T-helper 1 cell treated with Interleukin-12 subunit alpha and Interleukin-12 subunit beta and Interleukin-4 antibody, amounts not matched to agents 30 ng/mL and 1 ng/mL, for 36 hours (primary cell): ENCODE measurements at regions not wholly inside any gene's neighbourhood (a gene's known extent, or its start where the extent isn't known, plus 50 kb on each side); places are given as distances from the start of the nearest gene placed in this dataset.
"Not testable (repeated sequence)": the region's sequence is repeated elsewhere in the genome, so short reads cannot be mapped to it uniquely, and the experiment has no call there.

ENCODE experiments used
- intact Hi-C: fragments of 100-400 bp; cut with micrococcal nuclease; formaldehyde crosslinking; loops from one replicate; pipeline ENCODE4 v1.15.1; 2024

DNA sequence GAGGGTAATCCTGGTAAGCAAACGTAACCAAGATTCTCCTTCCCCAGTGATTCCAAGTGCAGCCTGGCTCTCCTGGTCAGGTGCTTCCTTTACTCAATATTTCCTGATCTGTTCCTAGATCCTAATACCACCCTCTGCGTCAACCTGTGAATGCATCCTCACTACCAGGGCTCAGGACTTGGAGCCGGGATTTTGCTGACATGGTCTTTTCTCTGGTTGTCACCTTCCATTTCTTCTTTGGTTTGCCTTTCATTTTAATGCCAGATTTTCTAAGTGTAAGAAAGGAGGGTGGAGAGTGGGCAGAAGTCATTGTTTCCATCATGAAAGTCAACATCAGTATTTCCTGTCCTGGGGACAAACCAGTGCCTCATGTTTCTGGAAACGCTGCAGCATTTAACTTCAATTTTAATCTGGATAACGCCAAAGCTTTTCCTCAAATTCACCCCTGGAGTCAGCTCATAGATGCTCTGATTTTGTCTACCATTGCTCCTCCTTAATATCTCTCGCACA, 210.4 kb upstream of the ZNF32 start:
- intact Hi-C loops = no loop called here

DNA sequence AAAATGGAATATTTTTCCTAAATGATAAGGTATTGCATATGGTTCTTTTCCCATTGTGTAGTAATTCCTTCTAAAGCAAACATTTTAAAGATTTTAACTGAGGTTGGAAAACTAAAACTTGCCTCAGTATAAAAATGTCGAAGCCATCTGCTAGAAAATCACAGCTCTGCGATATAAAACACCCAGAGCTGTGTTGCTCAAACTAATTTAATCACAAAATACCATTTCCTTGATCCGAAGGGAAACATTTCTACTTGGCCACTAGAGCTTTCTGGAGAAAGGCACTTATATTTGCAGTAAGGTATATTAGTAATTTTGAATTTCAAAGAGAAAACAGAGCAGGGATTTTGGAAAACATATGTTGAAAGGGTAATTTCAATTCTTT, 209.2 kb upstream of the ZNF32 start:
- intact Hi-C loops = no loop called here

DNA sequence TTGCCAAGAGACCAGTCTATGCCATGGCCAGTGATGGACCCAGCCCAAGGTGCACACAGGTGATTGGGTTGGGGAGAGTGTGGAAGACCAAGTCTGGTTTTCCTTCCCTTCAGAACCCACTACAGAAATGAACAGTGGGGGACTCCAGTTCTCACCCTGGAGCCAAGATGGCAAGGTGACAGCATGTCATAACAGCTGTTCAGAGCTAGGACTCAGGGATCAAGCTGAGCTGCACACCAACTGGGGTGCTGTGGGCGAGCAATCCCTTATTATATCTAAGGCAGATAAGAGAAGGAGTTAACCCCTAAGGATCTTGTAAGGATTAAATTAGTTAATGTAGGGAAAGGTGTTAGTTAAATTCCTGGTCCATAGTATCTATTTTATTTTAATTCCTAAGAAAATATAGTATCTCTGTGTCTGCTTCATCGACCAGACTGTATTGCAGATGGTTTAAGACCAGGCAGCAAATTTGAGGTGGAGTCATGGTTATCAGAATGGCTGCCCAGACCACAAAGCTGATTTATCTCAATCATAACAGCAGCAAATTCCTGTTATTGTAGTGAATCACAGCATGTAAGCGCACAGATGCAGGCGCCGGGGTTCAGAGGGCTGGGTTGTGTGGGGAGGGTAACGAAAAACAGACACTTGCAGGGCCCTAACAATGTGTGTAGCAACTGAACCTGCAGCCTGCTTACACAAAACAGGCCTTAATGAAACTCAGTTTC, 208.7 kb upstream of the ZNF32 start:
- intact Hi-C loops = no loop called here

DNA sequence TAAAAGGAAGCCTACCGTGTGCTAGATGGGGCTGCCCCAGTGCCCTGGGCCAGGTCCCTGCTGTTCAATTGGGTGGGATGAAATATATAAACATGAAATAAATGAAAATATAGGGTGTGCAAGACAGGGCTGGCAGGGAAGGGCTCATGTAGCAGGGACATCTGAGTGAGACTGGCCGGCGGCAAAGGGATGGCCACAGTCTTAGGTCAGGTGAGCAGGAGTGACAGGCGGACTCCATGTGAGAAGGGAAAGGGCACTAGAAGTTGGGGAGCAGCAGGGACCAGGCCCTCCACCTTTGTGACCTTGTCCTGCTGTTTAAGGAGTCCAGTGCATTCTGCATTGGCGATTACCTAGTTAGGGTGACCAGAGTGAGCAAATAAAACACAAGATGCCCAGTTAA, 207.6 kb upstream of the ZNF32 start:
- intact Hi-C loops = no loop called here

DNA sequence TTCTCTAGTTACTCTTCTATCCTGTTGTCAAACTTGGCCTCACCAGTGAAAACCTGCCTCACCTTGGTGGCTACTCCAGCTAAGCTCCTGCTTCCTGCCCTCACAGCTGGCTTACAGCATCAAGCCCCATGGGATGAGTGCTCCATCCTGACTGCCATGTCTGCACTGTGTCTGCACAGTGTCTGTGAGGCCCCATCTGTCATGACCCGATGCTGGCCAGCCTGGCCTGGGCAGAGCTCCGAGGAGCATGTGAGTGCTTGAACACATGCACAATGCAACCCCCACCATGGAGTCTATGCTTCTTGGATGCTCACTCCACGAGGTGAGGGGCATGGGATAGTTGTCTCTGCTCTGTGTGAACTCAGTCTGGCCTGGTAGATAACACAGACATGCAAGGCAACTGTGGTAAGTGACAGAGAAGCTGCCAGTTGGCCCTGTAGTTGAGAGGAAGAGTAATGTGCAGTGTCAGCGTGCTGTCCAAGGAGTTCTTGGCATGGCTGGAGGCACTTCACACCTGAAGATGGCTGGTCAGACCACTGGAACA, 207.1 kb upstream of the ZNF32 start:
- intact Hi-C loops = no loop called here

DNA sequence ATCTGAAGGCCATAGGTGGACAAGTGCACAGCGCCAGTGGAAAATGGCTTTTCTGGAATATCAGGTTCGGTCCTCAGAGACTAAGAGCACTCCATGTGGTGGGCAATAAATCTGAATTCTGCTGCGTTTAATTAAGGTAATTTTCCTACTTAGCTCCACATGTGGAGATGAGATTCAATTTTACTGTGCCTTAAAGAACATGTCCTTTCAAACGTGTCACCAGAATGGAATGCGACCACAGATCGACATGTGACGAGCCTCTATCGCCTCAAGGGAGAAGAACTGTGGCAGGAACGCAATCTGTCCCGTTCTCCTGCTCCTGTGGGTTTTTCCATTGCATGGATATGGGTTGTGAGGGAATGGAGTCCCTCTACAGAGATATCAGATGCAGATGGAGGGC, 205.3 kb upstream of the ZNF32 start:
- intact Hi-C loops = no loop called here

DNA sequence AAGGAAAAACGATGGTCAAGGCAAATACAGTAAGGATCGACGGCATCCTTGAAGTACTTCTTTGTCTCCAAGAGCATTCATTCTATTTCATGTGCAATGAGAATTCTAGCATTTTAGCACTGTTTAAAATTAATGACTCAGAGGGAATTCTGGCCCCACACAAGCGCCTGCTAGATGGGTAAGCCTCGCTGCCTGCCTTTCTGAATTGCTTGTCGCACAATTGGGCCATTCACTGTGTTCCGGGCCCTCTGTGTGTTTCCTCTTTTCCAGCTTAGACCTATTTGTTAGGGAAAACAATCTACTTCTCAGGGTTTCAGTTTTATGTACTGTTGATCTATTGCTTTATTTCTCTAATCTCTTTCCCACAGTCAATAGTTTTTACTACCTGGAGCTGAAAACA, 204.7 kb upstream of the ZNF32 start:
- intact Hi-C loops = no loop called here

DNA sequence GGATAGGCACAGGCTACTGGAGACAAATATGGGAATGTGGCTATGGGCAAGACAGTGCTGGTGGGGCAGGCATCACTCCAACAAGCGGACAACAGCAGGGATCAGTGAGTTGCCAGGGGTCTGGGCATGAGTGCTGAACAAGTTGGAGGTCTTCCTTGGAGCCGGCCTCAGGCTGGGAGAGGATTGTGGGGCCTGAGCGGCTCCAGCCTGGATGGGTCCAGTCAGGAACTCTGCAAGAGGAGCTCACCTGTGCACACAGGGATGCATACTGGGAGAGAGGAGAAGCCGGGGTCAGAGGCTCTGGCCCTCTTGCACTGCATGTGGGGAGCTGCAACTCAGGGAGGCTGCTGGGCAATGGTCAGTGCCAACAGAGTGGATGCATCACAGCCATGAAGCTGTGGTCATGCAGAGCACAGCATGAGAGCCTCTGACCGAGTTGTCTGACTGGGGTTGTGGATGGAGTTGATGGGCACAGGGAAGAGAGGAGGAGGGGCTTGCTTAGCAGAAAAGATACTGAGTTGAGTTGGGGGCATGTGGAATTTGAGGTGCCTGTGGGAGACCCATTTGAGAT, 204.0 kb upstream of the ZNF32 start:
- intact Hi-C loops = no loop called here

DNA sequence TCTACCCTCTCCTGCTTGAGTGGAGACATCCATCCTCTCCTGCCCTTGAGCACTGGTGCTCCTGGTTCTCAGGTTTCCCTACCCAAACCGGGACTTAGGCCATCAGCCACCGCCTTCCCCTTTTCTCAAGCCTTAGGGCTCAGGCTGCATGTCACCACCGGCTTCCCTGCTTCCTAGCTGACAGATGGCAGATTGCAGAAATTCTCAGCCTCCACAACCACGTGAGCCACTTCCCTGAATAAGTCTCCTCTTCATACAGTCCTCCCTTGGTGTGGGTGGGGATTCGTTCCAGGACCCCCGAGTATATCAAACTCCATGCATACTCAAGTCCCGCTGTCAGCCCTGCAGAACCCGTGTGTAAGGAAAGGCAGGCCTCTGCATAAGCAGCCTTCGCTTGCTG, 203.5 kb upstream of the ZNF32 start:
- intact Hi-C loops = no loop called here

DNA sequence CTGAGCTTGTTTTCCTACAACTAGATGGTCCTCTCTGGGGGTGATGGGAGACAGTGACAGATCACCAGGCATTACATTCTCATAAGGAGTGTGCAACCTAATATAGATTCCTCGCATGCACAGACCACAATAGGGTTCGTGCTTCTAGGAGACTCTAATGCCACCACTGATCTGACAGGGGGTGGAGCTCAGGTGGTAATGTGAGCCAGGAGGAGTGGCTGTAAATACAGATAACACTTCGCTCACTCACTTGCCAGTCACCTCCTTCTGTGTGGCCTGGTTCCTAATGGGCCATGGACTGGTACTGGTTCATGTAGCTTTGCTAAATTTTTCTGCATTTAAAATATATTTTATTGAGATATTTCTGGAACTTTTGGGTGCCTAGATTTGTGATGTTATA, 202.3 kb upstream of the ZNF32 start:
- intact Hi-C loops = no loop called here

DNA sequence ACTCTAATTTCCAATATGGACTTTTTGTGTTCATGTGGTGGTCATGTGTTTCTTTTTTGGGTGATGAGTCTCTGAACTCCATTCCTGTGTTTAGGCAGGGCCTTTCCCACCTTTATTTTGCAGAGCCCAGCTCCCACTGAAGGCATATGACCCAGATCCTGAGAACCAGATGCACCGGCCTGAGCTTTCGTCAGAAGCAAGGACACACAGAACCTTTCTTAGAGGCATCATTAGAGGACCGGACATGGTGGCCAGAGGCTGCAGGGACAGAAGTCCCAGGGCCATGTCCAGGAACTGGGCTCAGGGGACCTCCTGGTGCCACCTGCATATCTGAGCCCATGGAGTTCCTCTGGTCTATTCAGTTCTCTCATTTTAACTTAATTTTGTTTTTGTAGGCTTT, 200.9 kb upstream of the ZNF32 start:
- intact Hi-C loops = no loop called here

DNA sequence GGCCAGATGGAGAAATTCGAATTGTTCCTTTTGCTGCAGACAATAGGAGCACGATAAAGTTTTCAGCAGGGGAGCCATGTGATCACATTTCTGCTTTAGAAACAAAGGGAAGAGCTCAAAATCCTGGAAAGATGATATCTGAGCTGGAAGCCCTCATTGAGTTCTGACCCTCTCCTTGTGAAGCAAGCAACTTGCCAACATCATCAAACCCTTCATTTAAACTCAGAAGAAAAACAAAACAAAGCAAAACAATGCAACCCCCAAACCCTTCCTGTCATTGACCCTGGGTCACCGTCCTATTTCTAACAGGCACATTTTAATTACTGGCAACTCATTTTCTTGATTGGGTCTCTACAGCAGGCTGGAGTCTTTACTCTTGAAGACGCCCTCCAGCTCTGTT, 198.3 kb upstream of the ZNF32 start:
- intact Hi-C loops = no loop called here

DNA sequence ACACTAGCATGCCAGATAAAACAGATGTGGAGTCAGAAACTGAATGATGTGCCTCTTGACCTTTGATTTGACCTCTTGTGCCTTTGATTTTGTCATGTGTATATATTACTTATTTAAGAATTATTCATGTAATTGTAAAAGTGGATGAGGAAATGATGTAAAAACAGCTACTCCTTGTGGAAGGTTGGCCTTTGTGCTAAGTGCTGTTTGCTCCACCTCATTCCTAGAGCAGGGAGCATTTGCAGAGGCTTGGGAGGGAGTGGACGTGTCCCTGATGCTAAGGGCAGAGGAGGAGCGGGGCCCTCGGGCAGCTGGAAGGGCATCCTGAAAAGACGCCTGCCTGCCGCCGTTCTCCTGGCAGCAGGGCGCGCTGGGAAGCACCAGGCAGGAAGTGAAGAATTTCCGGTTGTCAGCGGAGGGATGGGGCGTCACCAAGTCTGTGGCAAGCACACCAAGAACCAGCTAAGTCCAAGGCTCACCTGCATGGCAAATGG, 197.6 kb upstream of the ZNF32 start:
- intact Hi-C loops = no loop called here

DNA sequence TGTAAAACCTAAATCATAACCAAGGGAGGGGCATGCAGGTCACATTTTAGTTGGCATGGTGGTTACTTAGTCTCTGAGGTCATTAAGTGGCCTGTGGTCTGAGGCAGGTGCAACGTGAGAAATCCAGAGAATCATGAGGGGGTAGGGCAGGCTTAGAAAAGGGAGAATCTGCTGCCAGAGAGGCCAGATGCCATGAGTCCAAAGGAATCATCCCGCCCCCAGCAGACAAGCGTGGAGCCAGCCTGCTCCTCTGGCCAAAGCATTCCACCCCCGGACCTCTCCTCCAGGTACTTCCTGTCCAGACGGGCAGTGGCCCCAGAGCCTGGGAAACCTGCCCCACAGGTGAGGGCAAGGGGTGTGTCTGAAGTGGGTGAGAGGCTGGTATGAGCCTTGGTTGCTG, 196.4 kb upstream of the ZNF32 start:
- intact Hi-C loops = no loop called here

DNA sequence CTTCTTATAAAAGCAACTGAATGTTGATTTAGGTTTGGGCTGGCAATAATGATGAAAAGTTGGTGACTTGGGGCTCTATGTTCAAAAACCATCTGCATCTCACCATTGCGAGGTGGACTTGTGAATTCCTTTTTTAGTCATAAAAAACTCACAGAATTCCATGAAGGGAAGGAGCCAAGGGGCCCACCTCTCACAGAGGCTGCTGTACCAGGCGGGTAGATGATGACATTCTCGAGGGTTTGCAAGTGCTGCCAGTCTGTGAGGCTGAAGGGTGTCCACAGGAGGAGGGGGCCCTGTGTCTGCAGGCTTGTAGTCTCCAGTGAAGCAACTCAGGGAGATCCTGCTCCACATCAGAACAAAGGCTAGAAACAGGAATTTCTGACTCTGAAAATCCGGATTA, 195.5 kb upstream of the ZNF32 start:
- intact Hi-C loops = no loop called here

DNA sequence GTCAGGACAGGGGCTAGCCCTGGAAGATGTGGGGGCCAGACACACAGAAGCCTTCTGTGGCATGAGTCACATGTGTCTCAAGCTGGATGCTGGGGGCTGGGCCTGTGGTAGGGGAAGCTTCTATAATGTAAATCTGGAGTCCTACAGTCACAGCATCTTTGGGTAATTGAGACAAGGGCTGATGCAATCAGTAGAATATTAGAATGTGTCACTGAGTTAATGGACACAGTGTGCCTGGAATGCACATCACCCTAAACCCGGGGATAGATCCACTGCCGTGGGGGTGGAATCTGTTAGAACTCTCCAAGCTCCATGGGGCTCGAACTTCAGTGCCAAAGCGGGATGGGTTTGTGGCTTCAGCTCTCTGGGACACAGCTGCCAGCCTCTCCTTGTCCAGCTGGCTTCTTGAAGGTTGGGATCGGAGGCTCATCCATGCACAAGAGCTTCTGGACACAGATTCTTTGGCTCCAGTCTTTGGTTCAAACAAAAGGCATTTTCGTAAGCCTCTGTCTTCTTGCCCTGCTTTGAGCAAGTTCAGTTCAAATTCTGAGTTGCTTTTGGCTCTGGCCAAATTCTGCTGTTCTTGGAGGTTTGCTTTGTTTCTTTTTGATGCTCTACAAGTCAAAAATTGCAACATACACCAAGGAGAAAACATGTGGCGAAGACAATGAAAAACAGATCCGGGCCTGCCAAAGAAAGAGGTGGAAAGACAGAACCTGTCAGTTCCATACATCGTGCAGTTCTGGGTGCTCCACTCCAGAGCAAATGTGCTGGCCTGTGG, 194.8 kb upstream of the ZNF32 start:
- intact Hi-C loops = no loop called here

DNA sequence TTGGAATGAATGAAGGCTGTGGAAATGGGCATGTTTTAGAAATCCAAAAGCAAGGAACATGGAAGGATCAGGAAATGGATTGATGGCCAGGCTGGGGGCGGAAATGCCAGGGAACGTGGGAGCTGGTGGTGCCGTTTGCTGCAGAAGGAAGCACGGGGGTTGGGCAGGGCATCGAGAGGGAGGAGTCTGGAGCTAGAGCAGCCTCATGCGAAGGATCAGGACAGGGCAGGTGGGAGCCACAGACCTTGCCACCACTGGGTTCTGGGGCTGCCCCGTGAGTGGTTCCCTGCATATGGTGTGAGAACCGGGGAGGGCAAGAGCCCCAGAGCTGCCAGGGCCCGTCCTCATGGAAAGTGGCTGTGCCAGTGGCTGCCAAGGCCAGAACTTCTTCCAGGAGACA, 193.8 kb upstream of the ZNF32 start:
- intact Hi-C loops = no loop called here

DNA sequence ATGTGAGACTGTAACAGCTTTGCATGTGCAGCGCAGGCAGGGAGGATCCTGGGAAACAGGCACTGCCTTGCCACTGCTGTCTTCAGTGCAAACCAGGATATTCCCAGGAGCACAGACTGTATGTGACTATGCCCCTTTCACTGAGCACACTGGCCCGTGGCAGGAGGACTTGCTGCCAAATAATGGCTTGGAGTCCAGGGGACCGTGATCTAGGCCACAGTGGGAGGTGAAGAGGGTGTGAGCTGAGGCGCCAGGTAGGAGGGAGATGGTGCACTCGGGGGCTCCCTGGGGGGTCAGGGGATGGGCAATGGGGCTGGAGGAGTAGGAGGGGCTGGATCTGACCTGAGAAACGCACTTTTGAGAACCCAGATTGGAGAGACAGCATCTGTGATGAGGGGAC, 193.4 kb upstream of the ZNF32 start:
- intact Hi-C loops = no loop called here

DNA sequence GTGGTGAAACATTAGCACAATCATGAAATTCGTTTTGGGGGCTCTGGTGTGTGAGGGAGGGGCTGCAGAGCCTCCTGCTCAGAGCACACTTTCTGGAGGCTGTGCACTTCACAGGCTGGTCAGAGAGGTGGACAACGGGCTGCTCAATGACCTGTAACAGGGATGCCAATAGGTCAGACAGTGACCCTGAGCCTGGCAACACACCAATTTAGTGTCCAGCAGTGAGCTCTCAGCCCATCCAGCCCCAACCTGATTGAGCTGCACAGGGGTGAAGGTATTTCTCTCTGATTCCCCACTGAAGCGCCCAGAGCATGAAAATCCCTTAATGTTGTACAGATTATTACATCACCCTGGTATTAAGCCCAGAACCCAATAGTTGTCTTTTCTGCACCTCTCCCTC, 191.3 kb upstream of the ZNF32 start:
- intact Hi-C loops = no loop called here

DNA sequence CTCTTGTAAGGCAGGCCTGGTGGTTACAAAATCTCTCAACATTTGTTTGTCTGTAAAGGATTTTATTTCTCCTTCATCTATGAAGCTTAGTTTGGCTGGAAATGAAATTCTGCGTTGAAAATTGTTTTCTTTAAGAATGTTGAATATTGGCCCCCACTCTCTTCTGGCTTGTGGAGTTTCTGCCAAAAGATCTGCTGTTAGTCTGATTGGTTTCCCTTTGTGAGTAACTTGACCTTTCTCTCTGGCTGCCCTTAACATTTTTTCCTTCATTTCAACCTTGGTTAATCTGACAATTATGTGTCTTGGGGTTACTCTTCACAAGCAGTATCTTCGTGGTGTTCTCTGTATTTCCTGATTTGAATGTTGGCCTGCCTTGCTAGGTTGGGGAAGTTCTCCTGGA, 186.1 kb upstream of the ZNF32 start:
- intact Hi-C loops = not testable (repeated sequence)

DNA sequence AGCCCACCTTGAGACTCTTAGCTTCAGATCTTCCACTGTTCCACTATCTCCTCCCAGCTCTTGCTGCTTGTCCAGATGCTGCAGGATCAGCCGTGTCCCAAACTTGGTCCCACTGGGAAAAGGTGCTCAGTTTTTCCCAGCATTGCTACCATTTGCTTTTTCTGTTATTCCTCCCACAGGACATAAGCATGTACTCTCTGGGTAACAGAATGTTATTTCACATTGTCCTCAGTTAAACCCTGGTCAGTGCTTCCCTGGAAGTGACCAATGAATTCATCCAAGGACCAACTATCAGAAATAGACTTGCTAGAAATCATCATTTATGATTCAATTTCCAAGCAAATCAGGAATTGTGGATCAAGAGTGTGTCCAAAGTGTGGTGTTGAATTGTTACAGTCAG, 179.2 kb upstream of the ZNF32 start:
- intact Hi-C loops = no loop called here

DNA sequence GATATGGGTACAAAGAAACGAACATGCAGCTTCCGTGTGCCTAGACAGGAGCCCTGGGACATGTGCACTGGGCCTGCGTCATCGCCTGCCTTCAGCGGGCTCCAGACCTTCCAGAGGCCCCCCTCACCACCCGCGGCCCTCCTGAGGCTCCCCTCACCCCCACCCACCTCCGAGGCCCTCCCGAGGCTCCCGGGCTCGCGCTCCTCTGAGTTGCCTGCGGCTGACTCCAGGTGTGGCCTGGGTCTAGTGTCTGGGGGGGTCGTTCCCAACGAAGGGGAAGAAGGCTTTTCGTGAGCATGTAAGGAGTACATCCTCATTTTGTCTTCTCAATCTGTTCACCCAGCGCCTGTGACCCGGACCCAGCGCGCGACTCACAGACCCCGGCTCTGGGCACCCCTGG, 177.3 kb upstream of the ZNF32 start:
- intact Hi-C loops = no loop called here
